T1000 (cell line): ENCODE measurements at regions not wholly inside any gene's neighbourhood (a gene's known extent, or its start where the extent isn't known, plus 50 kb on each side); places are given as distances from the start of the nearest gene placed in this dataset.
"Not testable (repeated sequence)": the region's sequence is repeated elsewhere in the genome, so short reads cannot be mapped to it uniquely, and the experiment has no call there.

Experiments
- DNase-seq: peaks from one replicate; lab custom pipeline; 2025; ENCODE audit warnings: mixed read lengths; lab: John Stamatoyannopoulos, UW

DNA sequence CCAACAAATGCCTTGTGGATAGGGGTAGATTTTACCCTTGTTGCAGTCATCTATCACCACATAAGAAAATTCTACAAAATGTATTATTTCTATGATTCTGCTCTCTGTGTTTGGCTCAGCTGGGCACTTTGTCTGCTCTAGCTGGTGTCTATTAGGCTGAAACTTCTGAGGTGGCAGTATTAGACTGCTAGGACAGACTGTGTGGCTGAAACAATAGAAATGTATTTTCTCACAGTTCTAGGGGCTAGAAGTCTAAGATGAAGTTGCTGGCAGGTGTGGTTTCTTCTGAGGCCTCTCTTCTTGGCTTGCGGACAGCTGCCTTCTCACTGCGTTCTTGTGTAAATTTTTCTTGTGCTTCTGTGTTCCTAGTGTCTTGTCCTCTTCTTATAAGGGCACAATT lies 1139.6 kb upstream of the LRRTM3 start:
- DNase-seq: no peak

DNA sequence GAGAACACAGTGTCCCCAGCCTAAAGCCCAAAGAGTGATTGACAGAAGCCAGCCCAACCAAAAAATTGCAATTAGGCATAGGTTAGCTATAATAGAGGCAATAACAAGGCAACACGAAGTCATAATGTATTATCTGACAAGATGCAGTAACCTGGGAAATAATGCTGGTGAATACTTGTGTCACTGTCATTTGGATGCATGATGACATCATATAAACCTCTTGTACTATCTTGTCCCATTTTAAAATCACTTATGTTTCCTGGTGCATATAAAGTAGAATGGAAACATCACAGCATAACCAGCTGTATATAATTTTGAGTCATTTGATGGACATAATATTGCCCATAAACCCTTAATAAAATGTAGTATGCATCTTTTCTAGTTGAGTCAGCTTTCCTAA lies 1138.3 kb upstream of the LRRTM3 start:
- no peak for DNase-seq

DNA sequence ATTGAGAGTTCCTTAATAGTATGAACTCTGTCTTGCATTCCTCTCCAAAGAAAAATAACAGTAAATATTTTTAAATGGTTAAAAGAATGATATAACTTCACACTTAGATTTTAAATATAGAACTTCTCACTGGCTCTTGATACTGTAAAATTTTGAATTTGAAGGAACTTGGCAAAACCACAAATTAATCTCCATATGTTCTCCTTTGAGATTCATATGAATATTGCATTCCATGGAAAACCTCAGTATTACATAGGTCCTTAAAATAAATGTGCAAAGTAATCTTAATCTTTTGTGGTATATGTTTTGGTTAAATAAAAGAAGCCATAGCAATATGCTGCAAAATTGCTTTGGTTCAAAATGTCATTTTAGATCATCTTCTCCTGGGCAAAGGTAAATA lies 1137.6 kb upstream of the LRRTM3 start:
- no peak for DNase-seq

DNA sequence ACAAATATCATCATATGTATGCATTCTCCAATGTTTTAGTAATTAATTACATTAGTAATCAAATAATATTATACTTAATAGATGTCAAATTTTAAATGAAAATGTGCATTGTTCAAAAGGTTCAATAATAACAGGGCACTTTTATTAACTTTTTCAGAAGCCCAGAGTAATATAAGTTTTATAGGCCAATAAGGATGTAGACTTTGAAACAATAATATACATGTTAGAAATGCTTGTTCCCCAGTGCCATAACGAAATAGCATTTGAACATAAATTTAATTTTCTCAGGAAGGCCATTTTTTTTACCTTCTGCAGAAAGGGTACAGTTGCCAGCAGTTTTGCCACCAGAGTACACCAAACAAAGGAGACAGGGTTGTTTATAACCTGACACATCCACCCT lies 1133.9 kb upstream of the LRRTM3 start:
- no peak for DNase-seq

DNA sequence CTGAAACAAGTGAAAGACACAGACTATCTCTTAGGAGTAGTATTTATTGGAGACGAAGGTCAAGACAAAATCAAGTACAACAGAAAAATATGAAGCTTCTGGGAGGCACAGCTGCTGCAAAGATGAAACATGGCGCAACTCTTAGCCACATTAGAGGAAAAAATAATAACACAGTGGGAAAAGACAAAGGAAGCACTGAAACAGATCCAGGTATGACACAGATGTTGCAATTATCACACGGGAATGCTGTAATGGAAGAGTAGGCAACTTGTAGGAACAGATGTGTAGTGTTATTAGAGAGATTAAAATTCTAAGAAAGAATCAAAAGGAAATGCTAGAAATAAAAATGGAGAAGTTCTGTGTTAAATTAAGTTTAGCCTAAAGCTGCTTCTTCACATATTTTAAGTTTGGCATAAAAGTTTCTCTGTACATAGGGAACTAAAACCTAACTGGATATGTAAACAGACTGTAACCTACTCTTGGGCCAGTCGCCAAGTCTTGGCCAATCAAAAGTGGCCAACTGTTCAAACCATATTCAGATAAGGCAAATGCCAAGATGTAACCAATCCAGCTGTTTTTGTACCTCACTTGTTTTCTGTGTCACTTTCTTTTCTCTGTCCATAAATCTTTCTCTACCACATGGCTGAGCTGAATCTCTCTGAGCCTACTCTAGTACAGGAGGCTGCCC lies 1132.0 kb upstream of the LRRTM3 start:
- no peak for DNase-seq

DNA sequence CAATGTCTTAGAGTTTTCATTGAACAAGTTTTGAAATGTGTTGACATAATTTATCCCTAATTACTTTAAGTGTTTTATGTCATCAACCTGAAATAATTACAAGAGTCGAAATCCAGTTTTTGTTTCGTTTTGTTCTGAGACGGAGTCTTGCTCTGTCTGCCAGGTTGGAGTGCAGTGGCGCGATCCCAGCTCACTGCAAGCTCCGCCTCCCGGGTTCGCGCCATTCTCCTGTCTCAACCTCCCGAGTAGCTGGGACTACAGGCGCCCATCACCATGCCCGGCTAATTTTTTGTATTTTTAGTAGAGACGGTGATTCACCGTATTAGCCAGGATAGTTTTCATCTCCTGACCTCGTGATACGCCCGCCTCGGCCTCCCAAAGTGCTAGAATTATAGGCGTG lies 1131.0 kb upstream of the LRRTM3 start:
- DNase-seq: not testable (repeated sequence)

DNA sequence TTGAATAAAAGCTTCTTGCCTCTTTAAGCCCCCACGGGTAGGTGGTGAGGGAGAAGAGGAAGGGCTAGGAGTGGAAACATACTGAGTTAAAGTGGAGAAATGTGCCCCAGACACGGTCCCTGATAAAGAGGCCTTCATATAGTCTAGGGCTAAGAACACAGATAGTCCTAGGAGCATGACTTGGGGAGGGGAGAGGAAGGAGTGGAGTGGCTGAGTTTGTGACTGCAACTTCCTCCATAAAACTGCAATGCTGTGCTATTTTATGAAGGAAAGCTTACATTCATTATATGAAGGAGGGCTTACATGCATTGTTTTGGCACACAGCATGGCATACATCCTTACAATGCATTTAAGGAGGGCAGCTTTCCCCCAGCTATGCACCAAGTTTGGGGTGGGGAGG lies 1129.4 kb upstream of the LRRTM3 start:
- DNase-seq: no peak

DNA sequence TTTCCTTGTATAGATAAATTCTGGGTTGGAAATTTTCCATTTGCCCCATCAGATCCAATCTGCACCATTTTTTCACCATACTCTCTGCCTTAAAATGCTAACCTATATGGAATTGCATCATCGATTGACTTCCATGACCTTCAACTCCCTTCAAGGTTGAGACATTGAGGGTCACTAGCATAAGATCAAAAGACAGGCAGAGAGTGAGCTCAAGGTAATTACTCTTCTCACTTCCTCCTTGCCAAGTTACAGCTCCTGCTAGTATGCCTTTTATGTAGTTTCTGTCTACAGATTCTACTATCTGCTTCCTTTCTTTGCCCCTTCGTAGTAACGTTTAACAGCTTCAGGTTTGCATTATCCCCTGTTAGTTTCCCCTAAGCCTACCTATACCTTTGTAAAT lies 1127.7 kb upstream of the LRRTM3 start:
- no peak for DNase-seq

DNA sequence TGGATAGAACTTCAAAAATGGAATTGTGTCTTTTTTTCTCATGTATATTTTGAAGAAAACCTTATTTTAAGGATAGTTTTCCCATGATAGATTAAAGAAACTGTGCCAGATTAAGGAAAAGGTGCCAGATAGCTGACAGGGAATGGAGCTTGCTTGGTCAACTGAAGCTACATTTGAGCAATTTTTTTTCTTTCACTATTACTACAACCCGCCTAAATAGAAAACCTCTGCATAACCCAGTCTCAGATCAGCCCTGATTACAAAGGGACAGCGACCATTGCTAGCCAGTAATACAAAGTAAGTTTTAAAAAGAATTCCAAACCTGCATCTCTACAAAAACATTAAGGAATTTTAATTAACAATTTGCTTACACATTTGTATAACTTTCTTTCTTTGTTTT lies 1123.4 kb upstream of the LRRTM3 start:
- DNase-seq: no peak

DNA sequence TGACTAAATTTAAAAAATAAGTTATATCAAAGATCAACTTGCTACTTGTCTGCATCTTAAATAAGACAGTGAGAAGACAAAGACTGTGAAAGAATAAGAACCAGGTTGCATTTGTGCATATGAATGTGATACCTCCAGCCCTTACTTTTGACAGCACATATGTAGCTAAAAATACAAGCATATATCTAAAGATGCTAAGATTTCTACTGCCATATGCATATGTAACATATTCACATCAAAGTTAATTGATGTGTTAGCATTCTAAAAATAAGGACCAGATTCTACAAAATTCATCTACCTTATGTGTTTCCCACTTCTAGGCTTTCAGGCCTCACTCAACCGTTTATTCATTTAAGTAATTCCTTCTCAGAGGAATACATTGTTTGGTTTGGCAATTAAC lies 1120.3 kb upstream of the LRRTM3 start:
- no peak for DNase-seq

DNA sequence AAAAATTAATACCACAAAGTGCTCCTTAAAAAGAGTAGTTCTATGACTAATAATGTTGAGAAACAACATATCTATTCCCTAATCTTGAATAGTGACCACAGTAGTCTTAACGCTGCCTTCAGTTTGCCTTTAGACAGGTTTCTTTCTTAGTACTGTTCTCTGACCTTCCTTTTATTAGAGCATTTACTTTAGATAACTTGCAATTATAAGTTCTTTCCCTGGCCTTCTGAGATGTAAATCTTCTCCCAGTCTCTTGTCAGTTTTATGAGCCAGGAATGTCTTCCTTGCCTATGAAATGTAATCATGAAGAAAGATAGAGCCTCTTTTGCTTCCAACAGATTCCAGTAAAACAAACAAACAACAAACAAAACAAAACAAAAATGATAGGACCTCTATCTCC lies 1119.8 kb upstream of the LRRTM3 start:
- no peak for DNase-seq

DNA sequence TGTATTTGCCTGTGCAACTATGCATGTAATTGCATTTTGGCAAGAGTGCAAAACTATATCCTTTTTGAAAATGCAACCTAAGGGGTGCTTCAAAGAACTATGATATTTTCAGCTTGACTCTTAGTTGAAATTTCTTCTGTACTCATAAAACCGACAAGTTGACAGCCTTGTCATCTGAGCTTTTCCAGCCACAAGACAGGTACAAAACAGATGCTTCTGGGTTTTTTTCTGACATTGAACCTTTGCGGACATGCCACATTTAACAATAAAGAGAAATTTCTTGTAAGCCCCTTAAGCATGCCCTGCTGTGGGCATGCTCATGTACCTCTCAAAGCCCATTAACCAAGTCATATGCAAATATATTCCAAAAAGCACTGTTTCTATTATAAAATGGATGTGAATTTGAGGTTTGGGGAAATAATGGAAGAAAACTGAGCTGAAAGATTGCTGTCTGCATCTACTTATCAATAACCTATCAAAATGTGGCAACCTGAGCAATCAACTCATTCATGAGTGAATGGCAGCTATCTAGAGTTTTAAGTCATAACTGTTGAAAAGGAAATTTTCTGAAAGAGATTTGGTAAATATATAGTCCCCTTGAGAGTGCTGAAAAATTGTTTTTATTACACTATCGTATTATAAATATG lies 1117.0 kb upstream of the LRRTM3 start:
- DNase-seq: no peak

DNA sequence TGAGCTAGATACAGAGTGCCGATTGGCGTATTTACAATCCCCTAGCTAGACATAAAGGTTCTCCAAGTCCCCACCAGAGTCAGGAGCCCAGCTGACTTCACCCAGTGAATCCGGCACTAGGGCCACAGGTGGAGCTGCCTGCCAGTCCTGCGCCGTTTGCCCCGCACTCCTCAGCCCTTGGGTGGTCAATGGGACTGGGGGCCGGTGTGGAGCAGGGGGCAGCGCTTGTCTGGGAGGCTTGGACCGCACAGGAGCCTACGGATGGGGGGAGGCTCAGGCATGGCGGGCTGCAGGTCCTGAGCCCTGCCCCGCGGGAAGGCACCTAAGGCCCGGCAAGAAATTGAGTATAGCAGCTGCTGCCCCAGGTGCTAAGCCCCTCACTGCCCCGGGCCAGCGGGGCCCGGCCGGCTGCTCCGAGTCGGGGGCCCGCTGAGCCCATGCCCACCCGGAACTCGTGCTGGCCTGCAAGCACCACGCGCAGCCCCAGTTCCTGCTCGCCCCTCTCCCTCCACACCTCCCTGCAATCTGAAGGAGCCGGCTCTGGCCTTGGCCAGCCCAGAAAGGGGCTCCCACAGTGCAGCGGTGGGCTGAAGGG lies 1113.8 kb upstream of the LRRTM3 start:
- no peak for DNase-seq

DNA sequence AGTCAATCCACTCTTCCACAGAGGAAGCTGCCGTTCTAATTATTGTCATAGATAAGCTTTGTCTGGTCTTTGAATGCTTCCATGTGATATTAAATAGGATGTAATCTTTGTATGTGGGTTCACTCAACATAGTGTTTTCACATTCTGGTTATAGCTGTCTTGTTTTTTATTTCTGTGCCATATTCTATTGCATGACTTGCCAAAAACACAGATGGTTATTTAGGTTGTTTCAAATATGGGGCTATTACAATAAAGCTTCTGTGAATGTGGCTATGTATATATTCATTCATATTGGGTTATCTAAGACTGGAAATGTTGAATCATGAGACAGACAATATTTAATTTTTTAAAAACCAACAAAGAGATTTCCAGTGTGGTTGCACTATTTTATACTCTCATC lies 1109.3 kb upstream of the LRRTM3 start:
- DNase-seq: no peak

DNA sequence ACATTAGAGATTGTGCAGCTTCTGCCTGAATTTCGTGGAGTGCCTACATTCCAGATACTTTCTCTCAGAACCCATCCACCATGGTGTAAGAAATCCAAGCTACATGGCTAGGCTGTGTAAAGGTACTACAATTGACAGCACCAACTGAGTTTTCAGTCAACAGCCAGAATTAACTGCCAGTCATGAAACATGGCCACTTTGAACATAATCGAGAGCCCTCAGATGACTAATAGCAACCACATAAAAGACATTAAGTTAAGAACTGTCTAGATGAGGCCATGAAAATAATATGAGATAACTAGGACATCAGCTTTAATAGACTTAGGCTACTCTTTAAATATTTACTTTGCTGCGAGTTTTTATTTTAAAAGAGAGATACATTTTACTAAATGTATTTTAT lies 1106.8 kb upstream of the LRRTM3 start:
- no peak for DNase-seq

DNA sequence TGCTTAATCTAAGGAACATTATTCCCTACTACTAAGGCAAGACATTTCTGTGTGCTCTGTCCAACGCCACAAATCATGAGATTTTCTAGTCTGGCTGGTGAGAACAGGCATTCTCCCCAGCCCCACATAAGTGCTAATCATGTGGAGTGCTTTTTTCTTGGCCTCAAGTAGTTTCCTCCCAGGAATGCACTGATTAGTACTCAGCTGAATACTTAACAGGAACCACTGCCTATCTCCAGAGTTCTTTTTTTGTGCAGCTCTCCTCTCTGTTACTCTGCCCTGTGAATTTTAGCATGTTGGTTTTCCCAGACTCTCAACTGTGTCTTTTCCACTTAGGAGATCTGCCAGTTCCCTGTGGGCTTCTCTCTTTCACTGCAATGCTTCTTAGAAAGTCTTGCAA lies 1098.5 kb upstream of the LRRTM3 start:
- no peak for DNase-seq

DNA sequence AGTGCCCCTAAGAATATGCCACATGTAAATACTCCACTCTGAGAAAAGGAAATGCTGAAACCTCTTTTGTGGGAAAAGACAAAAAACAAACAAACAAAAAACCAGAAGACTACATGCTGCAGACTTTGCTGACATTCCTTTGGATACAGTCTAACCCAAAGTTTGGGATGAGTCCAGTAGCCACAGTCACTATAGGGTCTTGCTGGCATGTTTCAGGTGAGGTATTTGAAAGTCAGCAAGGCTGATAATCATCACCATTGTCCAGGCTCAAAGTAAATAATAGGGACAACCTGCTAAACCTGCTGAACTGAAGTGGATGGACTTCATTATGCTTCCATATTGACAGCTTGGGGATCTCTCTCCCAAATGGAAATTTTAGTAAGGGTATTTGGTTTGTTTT lies 1087.0 kb upstream of the LRRTM3 start:
- DNase-seq: no peak

DNA sequence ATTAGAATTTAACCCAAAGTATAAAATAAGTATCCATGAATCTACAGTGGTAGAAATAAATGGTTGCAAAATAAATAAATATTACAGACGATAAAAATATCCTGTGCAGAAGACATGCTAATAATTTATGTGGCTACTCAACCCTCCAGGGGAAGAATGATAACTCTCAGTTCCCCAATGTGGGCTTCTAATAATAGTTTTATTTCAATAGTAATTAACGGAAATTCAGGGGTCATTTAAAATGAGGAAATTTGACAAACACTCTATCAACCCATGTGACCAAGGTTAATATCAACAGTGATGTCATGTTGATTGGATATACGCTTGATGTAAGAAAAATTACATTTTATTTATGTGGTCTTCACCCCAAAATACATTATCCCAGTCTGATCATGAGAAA lies 1082.6 kb upstream of the LRRTM3 start:
- DNase-seq: no peak

DNA sequence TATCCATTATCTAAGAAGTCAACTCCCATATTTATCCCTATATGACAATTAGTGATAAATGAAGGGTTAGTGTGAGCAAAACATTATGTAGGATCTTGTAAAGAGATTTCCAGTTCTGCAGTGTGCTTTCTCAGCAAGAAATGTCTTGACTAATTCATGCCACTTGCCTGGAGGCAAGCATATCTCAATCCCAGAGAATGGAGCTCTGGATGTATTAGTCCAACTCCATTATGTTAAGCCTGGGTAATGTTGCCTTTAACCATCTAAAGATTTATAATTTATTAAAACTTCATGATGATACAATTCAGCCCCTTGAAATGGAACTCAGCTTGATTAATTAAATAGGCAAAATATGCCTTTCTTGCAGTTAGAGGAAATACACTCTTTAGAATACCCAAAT lies 1079.9 kb upstream of the LRRTM3 start:
- no peak for DNase-seq

DNA sequence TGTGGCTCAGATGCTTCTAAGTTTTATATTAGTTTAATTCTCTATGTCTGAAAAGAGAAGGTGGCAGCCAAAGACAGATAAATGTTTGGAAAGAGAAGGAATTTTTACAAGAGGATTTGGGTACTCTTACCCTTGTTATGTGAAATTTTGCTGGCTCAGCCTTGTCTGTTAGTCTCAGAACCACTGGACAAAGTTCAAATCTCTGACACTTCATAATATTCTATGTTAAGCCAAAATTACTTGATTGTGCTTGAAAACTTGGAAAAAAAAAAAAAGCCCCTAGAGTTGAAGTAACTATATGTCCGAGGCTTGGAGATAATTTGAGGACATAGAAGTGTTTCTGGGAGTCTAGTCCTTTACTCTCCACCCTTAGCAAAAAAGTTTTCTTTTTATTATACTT lies 1079.3 kb upstream of the LRRTM3 start:
- no peak for DNase-seq

DNA sequence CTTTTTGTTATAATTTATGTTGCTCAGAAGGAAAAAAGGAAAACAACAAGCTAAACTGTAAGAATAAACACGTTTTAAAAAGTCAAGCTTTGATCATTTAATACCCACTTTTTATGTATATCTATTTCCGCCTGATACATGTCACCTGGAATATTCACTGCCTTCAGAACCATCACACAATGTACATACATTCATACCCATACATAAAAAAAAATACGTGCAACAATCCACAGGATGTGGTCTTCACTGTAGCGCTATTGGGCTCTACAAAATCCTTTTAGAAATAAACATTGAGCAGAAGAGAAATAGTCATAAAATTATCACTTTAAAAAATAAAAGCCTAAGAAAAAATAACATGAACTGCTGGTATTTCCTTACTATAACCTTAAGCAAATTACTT lies 1078.9 kb upstream of the LRRTM3 start:
- no peak for DNase-seq

DNA sequence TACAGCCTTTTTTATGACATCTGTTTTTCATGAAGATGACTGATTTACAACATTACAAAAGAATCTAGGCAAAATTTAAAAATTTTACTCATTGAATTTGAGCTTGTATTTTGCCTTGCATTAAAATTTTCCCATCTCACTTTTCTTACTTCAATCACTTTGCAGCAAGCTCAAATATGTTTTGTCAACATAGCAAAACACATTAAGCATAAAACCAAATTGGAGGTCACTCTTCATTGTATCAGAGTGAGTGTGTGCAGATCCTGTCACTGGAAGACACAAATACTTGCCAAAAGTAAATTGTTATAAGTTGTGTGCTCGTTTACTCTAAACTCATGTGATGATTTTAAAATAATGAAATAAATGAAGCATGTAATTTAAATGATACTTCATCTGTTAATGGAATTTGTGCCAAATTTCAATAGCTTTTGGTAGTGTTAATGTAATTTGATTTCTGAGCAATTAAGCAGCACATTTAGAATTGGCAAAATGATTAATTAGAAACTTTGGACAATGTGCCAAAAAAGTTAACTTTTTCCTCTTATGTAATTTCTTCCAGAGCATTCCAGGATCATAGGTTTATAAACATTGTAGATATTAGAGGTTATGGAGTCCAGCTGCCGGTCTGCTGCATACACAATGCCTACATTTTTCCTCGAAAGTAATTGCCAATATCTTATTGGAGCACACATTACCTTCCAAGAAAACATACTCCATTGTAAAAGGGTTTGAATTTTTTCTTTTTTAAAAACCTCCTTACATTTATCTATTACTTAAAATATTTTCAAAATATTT lies 1078.2 kb upstream of the LRRTM3 start:
- DNase-seq: no peak

DNA sequence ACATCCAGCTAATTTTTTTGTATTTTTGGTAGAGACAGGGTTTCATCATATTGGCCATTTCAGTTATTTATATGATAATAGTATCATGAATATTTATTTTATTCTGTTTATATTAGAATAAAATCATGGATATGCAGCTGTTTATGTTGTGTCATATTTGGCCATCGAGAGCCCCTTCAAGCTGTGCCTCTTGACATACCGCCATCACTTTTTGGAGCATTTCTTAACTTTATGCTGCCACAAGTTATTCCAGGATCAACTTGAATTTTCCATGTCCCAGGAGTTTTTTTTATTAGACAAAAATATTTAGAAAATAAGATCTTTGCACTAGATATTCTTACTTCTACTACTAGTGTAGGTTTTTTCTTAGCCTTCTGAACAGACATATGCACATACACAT lies 1067.0 kb upstream of the LRRTM3 start:
- DNase-seq: no peak
